Femur (tissue), 1 donor: ENCODE measurements at regions not wholly inside any gene's neighbourhood (a gene's known extent, or its start where the extent isn't known, plus 50 kb on each side); places are given as distances from the start of the nearest gene placed in this dataset.
"Not testable (repeated sequence)": the region's sequence is repeated elsewhere in the genome, so short reads cannot be mapped to it uniquely, and the experiment has no call there.

Source experiments
- DNase-seq: peaks from one replicate; pipeline ENCODE4 v3.0.0-alpha.2; 2017

DNA sequence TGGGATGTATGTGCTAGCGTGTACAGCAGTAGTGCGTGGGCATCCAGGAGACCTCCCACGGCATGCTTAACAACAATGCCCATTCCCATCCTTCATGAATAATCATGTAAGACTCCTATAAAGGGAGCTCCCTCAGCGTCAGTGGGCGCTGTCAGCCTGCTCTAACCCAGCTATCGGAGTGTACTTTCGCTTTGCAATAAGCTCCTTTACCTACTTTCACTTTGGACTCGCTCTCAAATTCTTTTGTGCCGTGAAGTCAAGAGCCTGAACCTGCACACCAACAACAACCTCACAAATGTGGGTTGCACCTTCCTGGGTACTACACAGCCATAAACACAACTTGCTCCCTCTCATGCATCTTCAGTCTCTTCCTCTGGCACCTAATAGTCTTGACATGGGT lies 114.8 kb upstream of the PAXBP1 start:
- DNase-seq: no peak

DNA sequence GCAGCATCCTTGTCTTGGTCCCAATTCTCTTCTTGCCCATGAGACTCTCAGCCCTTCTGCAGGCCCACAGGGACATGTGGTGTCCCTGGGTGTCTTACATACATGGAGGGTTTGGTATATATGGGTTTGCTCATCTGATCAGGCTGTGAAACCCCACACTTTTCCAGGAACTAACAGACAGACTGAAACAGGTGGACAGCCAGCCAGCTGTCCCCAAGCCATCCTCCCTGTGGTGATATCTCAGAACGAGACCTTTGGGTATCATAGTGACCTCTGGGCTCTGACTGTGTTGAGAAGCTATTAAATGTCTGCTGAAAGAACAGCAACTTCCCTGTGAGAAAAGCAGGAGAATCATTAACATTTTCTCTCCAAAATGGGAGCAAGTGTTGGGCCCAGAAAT lies 115.5 kb upstream of the PAXBP1 start:
- no peak for DNase-seq

GRCh38 chr21:32888971-32889370 lies 117.4 kb upstream of the PAXBP1 start:
- no peak for DNase-seq

DNA sequence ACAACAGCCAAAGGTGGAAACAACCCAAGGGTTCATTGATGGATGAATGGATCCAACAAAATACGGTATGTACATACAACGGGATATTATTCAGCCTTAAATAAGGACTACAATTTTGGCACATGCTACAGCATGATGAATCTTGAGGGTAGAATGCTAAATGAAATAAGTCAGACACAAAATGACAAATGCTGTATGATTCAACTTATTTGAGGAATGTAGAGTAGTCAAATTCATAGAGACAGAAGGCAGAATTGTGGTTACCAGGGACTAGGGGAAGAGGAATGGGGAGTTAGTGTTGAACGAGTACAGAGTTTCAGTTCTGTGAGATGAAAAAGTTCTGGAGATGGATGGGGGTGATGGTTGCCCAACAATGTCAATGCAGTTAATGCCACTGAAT lies 118.0 kb upstream of the PAXBP1 start:
- DNase-seq: no peak

- no peak for DNase-seq
These were observed 122.8 kb upstream of the PAXBP1 start for GRCh38 chr21:32894321-32894720.

DNA sequence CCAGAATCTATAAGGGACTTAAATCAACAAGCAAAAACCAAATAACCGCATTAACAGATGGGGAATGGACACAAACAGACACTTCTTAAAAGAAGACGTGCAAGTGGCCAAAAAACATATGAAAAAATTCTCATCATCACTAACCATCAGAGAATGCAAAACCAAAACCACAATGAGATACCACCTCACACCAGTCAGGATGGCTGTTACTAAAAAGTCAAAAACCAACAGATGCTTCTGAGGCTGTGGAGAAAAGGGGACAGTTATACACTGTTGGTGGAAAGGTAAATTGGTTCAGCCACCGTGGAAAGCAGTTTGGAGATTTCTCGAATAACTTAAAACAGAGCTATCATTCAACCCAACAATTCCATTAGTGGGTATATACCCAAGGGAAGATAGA lies 124.9 kb upstream of the OLIG2 start:
- no peak for DNase-seq

DNA sequence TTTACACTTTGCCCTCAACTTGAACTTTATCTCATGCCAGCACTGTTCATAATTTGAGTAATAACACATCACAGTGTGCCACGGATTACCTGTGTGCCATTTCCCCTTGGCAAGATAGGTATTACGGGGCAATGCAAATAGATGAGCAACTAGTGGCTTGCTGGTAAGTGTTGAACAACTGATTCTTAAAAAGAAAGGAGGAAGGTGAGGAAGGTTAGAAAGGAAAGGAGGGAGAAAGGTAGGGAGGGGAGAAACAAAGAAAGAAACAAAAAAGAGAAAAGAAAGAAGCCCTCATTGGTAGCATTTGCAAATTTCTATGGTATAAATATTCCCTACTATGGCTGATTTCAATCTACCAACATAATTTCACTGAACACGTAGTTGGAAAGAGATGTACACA lies 118.2 kb upstream of the OLIG2 start:
- DNase-seq: no peak

GRCh38 chr21:32908534-32908933 lies 117.2 kb upstream of the OLIG2 start:
- no peak for DNase-seq

- no peak for DNase-seq
These were observed 116.3 kb upstream of the OLIG2 start for GRCh38 chr21:32909393-32909792.

- DNase-seq: no peak
These were observed 111.2 kb upstream of the OLIG2 start for GRCh38 chr21:32914424-32915039.

DNA sequence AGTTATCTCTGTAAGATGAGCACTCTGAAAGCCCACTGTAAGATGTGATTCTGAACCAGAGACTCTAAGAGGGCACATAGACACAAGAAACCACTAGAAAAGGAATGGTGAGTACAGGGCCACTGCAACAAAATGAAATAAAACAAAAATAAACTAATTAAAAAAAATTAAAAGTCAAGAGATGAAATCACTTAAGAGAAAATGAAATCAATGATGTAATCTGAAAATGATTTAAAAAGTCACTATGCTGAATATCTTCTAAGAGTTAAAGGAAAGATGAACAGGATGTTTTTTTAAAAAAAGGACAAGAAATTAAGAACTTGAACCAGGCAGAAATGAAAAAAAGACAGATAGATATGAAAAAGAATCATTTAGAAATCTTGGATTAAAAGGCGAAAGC lies 110.6 kb upstream of the OLIG2 start:
- DNase-seq: no peak

GRCh38 chr21:32916088-32916487 lies 109.6 kb upstream of the OLIG2 start:
- no peak for DNase-seq

- DNase-seq: no peak
These were observed 109.1 kb upstream of the OLIG2 start for GRCh38 chr21:32916522-32917099.

DNA sequence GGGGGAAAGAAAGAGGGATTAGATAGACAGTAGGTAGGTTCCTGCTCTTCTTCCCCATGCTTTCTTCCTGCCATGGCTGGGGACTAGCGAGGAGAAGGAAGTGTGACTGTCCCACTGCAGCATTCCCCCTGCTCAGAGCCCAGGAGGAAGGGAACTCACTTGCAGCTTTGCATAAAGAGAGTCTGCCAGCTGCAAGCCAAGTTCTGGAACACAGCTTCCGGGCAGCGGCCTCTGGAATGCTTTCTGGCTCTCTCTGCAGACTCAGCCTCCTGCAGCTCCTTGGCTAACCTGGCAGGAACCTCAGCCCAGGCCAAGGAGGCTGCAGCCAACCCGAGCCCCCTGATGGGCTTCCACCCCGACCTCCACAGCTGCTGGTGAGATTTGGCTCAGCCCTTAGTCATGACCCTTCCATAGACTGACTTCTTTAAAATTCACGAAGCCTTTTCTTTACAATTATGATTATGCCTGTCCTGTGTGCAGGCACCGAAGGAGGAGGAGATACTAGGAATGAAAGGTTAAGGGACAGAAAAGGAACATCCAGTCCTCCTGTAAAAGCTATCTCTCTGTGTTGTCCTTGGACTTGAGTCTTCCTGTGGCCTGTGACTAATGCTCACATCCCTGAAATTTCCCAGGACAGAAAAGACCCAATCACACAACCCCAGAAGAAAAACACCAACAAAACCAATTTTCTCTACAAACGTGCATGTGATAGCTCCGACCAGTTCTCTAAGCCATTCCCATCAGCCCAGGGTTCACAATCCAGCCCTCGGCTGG lies 108.2 kb upstream of the OLIG2 start:
- DNase-seq: peak; percentile 36

GRCh38 chr21:32918478-32919120 lies 107.1 kb upstream of the OLIG2 start:
- DNase-seq: no peak

DNA sequence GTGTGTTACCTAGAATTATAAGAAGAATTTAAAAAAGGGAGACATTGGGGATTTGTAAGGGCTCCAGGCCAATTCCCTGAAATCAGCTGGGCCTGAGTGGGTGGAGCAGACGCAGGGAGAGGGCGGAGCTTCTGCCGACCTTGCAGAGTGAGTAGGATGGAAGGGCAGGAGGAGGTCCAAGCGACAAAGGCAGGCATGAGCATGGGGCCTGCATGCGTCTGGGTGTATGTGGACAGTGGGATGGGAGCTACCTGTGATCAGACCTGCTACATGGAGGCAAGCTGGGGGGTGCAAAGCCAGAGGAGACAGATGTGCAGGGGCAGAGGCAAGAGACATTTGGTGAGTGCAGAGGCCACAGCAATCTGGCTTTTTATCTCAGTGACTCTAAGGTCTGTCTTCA lies 105.3 kb upstream of the OLIG2 start:
- DNase-seq: no peak

- no peak for DNase-seq
These were observed 104.0 kb upstream of the OLIG2 start for GRCh38 chr21:32921632-32922230.

GRCh38 chr21:32925098-32925497 lies 100.6 kb upstream of the OLIG2 start:
- DNase-seq: no peak

GRCh38 chr21:32929633-32930038 lies 96.1 kb upstream of the OLIG2 start:
- no peak for DNase-seq

GRCh38 chr21:32930673-32931072 lies 95.1 kb upstream of the OLIG2 start:
- DNase-seq: peak; percentile 25

DNA sequence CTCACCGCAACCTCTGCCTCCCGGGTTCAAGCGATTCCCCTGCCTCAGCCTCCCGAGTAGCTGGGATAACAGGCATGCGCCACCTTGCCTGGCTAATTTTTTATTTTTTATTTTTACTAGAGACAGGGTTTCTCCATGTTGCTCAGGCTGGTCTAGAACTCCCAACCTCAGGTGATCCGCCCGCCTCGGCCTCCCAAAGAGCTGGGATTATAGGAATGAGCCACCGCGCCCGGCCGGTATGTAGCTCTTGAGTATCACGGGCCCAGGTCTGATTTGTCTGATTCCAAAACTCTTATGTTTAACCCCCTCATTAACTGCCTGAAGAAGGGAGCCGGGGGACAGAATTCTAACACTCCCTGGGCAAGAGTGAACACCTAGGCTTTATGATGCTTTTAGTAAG lies 91.7 kb upstream of the OLIG2 start:
- DNase-seq: not testable (repeated sequence)

DNA sequence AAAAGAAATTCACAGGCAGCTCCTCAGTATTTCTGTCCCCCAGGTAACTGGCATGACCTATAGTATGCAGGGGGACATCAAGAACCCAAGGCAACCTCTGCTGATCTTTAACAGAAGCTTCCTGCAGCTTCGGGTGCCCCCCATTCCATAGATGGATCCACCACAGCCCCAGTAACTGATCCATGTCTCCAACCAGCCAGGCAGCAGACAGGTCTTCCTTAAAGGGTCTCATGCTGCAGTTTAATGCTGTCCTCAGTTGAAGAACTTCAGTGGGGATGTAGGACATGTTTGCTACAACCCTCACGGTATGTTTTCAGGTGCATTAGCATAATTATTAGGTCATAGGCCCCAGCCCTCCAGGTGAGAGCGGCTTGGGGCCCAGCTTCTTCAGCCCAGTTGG lies 90.9 kb upstream of the OLIG2 start:
- no peak for DNase-seq
